Erythroblast (primary cell): ENCODE measurements at regions not wholly inside any gene's neighbourhood (a gene's known extent, or its start where the extent isn't known, plus 50 kb on each side); places are given as distances from the start of the nearest gene placed in this dataset.

Experiments
- GATA1 ChIP-seq: IDR thresholded peaks from 2 replicates; pipeline ENCODE4 v1.6.1; 2011; ENCODE audit warnings: low read depth, mild to moderate bottlenecking, control low read depth, low read length, moderate library complexity
- POLR2A ChIP-seq: IDR thresholded peaks from 2 replicates; pipeline ENCODE4 v1.6.1; 2011; ENCODE audit warnings: mild to moderate bottlenecking, low read length

- TF ChIP-seq POLR2A (no peak), GATA1 (no peak)
Measured at GRCh38 chr17:54505404-54505803, 395.2 kb upstream of the TOM1L1 start.
